ENCODE measurements at regions not wholly inside any gene's neighbourhood (a gene's known extent, or its start where the extent isn't known, plus 50 kb on each side); places are given as distances from the start of the nearest gene placed in this dataset.
"Not testable (repeated sequence)": the region's sequence is repeated elsewhere in the genome, so short reads cannot be mapped to it uniquely, and the experiment has no call there.

- no peak overlapping the region for H3K27ac ChIP-seq
- no peak for TF ChIP-seq CTCF (IDR thresholded peaks at IDR 0.05)
- TF ChIP-seq ZFX (IDR thresholded peaks at IDR 0.05; ENCODE audit: borderline replicate concordance) = no peak
Observed at GRCh38 chr1:238608144-238608543, 717.4 kb upstream of the ZP4 start.

GRCh38 chr1:238606896-238607295 is 716.2 kb upstream of the ZP4 start:
- TF ChIP-seq ZFX (IDR thresholded peaks at IDR 0.05; ENCODE audit: borderline replicate concordance) = no peak
- no peak for TF ChIP-seq CTCF (IDR thresholded peaks at IDR 0.05)
- no peak overlapping the region for H3K27ac ChIP-seq

GRCh38 chr1:238606457-238606856 is 715.7 kb upstream of the ZP4 start:
- no peak overlapping the region for H3K27ac ChIP-seq
- TF ChIP-seq CTCF (IDR thresholded peaks at IDR 0.05) (no peak), ZFX (IDR thresholded peaks at IDR 0.05; ENCODE audit: borderline replicate concordance) (no peak)

GRCh38 chr1:238604357-238604756 is 713.6 kb upstream of the ZP4 start:
- TF ChIP-seq ZFX (IDR thresholded peaks at IDR 0.05; ENCODE audit: borderline replicate concordance) (no peak), CTCF (IDR thresholded peaks at IDR 0.05) (no peak)
- no peak overlapping the region for H3K27ac ChIP-seq

GRCh38 chr1:238601604-238602003 is 710.9 kb upstream of the ZP4 start:
- H3K27ac ChIP-seq = not testable (repeated sequence)

- TF ChIP-seq CTCF (IDR thresholded peaks at IDR 0.05) (no peak), ZFX (IDR thresholded peaks at IDR 0.05; ENCODE audit: borderline replicate concordance) (no peak)
Observed at GRCh38 chr1:238596703-238597102, 706.0 kb upstream of the ZP4 start.

GRCh38 chr1:238592621-238593020 is 701.9 kb upstream of the ZP4 start:
- TF ChIP-seq CTCF (IDR thresholded peaks at IDR 0.05) = no peak
- TF ChIP-seq ZFX (IDR thresholded peaks at IDR 0.05; ENCODE audit: borderline replicate concordance) = no peak
- H3K27ac ChIP-seq = no peak overlapping the region

More at GRCh38 chr1:238596703-238597102, 706.0 kb upstream of the ZP4 start:
- no peak overlapping the region for H3K27ac ChIP-seq

- H3K27ac ChIP-seq = no peak overlapping the region
- TF ChIP-seq CTCF (IDR thresholded peaks at IDR 0.05) (no peak), ZFX (IDR thresholded peaks at IDR 0.05; ENCODE audit: borderline replicate concordance) (no peak)
Observed at GRCh38 chr1:238589843-238590435, 699.2 kb upstream of the ZP4 start.

Measured in 22Rv1 (cell line).